Psoas muscle (tissue), 7 donors: ENCODE measurements at regions not wholly inside any gene's neighbourhood (a gene's known extent, or its start where the extent isn't known, plus 50 kb on each side); places are given as distances from the start of the nearest gene placed in this dataset.

Experiments used
- ATAC-seq, 4 donors: fragments of 200-7000 bp; cut with Tn5 transposase; one replicate each; pipeline ENCODE4 v1.9.1; 2020; ENCODE audit warnings: moderate library complexity in 3 of 4, mild to moderate bottlenecking in 2 of 4
- DNase-seq, 2 donors: peaks; one replicate each; pipeline ENCODE4 v3.0.0-alpha.2; 2020
- H3K27ac ChIP-seq: fragments of 200-600 bp; one replicate; pipeline ENCODE4 v1.8.0; 2022
- H3K27me3 ChIP-seq, 3 donors: fragments of 200-600 bp in 1 of 3; one replicate each; pipeline versions ENCODE4 v1.6.1 to v1.8.0; 2013 to 2022; ENCODE audit warnings: low read length in 2 of 3, mild to moderate bottlenecking in 2 of 3, moderate library complexity in 1 of 3; ENCODE audit not compliant: insufficient read depth in 3 of 3
- H3K36me3 ChIP-seq, 2 donors: fragments of 200-600 bp in 1 of 2; one replicate each; pipeline versions ENCODE4 v1.6.1 to v1.8.0; 2013 to 2022; ENCODE audit warnings: low read depth in 1 of 2, mild to moderate bottlenecking in 1 of 2, moderate library complexity in 1 of 2; ENCODE audit not compliant: insufficient read depth in 1 of 2
- H3K4me1 ChIP-seq: fragments of 200-600 bp; one replicate; pipeline ENCODE4 v1.8.0; 2022
- H3K4me3 ChIP-seq: fragments of 200-600 bp; one replicate; pipeline ENCODE4 v1.8.0; 2022; ENCODE audit warnings: mild to moderate bottlenecking
- H3K9me3 ChIP-seq: fragments of 200-600 bp; one replicate; pipeline ENCODE4 v1.8.0; 2022
- WGBS, 3 donors: extraction: QIAGEN DNeasy Blood & Tissue Kit; methylation state at CpG; one replicate each; pipeline versions ENCODE4 v1.1.6 to v1.1.7; 2013; 5-methylcytosine and 5-hydroxymethylcytosine counted together
- intact Hi-C, 2 donors: fragments of 100-400 bp; cut with DNase I; formaldehyde crosslinking; loops; one replicate each; pipeline versions ENCODE4 v1.11.0 to v1.14.2; 2022
- TF ChIP-seq, protein P1 (sequence below): fragments of 200-600 bp; IDR thresholded peaks from one replicate; pipeline ENCODE4 v1.8.0; 2022; ENCODE audit warnings: antibody characterized with exemption
- donor health status: healthy with polysubstance abuse.
- donor health status: DM: no; HTN: no; CAD: no; lungs with moderate emphysema.
- donor health status: Bipolar disorder and iron deficiency.
- donor health status: healthy.
- donor health status: DM: yes; HTN: yes; CAD: no.
- donor health status: DM: no; HTN: no; CAD: no.
- donor health status: DM: yes; HTN: yes; CAD: no.

DNA sequence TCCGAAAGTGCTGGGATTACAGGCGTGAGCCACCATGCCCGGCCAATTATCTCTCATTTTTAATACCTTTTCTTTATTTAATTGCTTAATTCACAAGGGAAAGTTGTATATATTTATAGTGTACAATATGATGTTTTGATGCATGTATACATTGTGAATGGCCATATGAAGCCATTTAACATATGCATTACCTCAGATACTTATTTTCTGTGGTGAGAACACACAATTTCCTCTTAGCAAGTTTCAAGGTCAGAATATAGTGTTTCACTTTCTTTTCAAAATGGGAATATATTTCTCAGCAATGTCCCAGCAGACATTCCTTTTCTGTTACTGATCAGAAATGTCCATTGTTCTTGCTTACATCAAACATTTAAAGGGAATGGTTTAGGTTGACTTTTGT, 1596.3 kb downstream of the MAT2B start:
- Histone ChIP-seq H3K4me3 (no peak overlapping the region), H3K4me1 (no peaks in the 10 kb centered on the region), H3K27me3 (no peaks in the 10 kb centered on the region), H3K9me3 (no peaks in the 10 kb centered on the region), H3K36me3 (no peaks in the 10 kb centered on the region), H3K27ac (no peak overlapping the region)
- 78 to 91% (median 84%) methylated on average over 3 of the region's 3 CpGs for WGBS, 3 donors
- no peak for ATAC-seq
- TF ChIP-seq, protein P1, sequence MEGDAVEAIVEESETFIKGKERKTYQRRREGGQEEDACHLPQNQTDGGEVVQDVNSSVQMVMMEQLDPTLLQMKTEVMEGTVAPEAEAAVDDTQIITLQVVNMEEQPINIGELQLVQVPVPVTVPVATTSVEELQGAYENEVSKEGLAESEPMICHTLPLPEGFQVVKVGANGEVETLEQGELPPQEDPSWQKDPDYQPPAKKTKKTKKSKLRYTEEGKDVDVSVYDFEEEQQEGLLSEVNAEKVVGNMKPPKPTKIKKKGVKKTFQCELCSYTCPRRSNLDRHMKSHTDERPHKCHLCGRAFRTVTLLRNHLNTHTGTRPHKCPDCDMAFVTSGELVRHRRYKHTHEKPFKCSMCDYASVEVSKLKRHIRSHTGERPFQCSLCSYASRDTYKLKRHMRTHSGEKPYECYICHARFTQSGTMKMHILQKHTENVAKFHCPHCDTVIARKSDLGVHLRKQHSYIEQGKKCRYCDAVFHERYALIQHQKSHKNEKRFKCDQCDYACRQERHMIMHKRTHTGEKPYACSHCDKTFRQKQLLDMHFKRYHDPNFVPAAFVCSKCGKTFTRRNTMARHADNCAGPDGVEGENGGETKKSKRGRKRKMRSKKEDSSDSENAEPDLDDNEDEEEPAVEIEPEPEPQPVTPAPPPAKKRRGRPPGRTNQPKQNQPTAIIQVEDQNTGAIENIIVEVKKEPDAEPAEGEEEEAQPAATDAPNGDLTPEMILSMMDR = no peak
- intact Hi-C loops = no loop called here
- no peak for DNase-seq

DNA sequence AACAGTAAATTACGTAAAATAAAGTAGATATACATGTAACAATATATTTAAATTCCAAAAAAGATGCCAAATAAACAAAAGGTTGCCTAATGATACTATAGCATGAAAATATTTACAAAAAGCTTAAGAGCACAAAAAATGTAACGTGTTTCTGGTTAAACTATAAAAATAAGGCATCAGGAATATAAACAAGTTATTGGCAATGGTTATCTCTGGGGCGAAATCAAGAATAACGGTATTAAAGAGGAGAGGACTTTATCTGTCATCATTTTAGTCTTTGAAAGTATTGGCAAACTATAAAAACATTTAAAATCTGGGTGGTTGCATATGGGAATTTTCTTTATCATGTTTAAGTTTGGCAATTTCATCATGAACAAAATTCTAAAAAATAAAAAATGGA, 1599.2 kb downstream of the MAT2B start:
- ATAC-seq (no peak), DNase-seq (no peak)
- H3K27me3 ChIP-seq = no peaks in the 10 kb centered on the region
- TF ChIP-seq, protein P1 = no peak
- no peaks in the 10 kb centered on the region for H3K9me3 ChIP-seq
- no peaks in the 10 kb centered on the region for H3K36me3 ChIP-seq
- intact Hi-C loops = no loop called here
- no peak overlapping the region for H3K4me3 ChIP-seq
- 61 to 79% (median 65%) methylated on average over 4 of the region's 4 CpGs for WGBS, 3 donors
- no peak overlapping the region for H3K27ac ChIP-seq
- no peaks in the 10 kb centered on the region for H3K4me1 ChIP-seq

DNA sequence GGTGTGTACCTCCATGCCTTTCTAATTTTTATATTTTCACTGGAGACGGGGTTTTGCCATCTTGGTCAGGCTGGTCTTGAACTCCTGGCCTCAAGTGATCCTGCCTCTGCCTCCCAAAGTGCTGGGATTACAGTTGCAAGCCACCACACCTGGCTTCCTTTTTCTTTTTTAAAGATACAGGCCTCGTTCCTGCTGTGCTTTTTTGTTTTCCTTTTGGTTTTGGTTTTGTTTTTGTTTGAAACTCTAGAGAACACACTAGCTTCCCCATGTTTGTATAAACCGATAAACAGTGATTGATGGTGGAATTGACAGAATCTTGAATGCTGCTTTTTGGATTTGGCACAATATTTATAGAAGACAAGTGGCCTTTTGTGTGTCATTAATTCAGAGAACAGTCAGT, 1603.4 kb downstream of the MAT2B start:
- H3K9me3 ChIP-seq = no peaks in the 10 kb centered on the region
- DNase-seq (no peak), ATAC-seq (no peak)
- H3K4me1 ChIP-seq = no peaks in the 10 kb centered on the region
- H3K27ac ChIP-seq = no peak overlapping the region
- H3K27me3 ChIP-seq = no peaks in the 10 kb centered on the region
- WGBS, 3 donors = 54 to 59% (median 56%) methylated on average over 3 of the region's 3 CpGs
- no peak overlapping the region for H3K4me3 ChIP-seq
- H3K36me3 ChIP-seq = no peaks in the 10 kb centered on the region
- intact Hi-C loops = no loop called here
- TF ChIP-seq, protein P1 = no peak

DNA sequence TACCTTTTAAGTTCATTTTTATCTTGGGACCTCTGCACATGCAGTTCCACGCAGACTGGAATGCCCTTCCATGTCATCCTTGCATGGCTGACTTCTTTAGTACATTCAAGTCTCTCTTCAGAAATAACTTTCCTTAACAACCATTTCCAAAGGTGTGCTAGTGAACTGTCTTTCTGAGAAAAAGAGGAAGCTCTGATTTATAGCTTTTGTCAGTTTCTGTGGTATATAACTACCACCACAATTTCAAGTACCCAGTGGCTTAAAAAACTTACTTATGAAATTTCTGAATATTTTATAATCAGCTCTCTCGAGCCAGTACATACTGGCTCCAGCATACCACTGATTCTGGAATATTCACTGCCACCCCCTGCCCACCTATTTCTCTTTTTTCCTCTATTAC, 1613.8 kb downstream of the MAT2B start:
- intact Hi-C loops = no loop called here
- 84 to 88% (median 86%) methylated on average over 2 of the region's 2 CpGs for WGBS, 3 donors

GRCh38 chr5:165126598-165126997, 1621.2 kb downstream of the MAT2B start:
- WGBS, 3 donors = 46 to 58% (median 57%) methylated on average over 3 of the region's 3 CpGs
- no peaks in the 10 kb centered on the region for H3K36me3 ChIP-seq
- H3K4me1 ChIP-seq = no peaks in the 10 kb centered on the region
- ATAC-seq = no peak
- intact Hi-C loops = no loop called here
- H3K27ac ChIP-seq = no peak overlapping the region
- no peak for DNase-seq
- TF ChIP-seq, protein P1 = no peak
- H3K9me3 ChIP-seq = no peaks in the 10 kb centered on the region
- H3K4me3 ChIP-seq = no peak overlapping the region
- H3K27me3 ChIP-seq = no peaks in the 10 kb centered on the region

More for the DNA sequence above, 1613.8 kb downstream of the MAT2B start:
- Histone ChIP-seq H3K9me3 (no peaks in the 10 kb centered on the region), H3K36me3 (no peaks in the 10 kb centered on the region), H3K4me1 (no peaks in the 10 kb centered on the region), H3K27me3 (no peaks in the 10 kb centered on the region), H3K27ac (no peak overlapping the region), H3K4me3 (no peak overlapping the region)
- DNase-seq (no peak), ATAC-seq (no peak)
- TF ChIP-seq, protein P1 = no peak
